LNCAP (cell line): ENCODE measurements at regions not wholly inside any gene's neighbourhood (a gene's known extent, or its start where the extent isn't known, plus 50 kb on each side); places are given as distances from the start of the nearest gene placed in this dataset.

Source experiments
- CTCF ChIP-seq: fragments of 450-650 bp; IDR thresholded peaks from 2 replicates; pipeline ENCODE4 v1.5.1; 2017; ENCODE audit warnings: mild to moderate bottlenecking

GRCh38 chr10:128431083-128431482, 304.9 kb upstream of the MKI67 start:
- no peak for TF ChIP-seq CTCF

- TF ChIP-seq CTCF = no peak
Observed at GRCh38 chr10:128431506-128431905, 305.3 kb upstream of the MKI67 start.

GRCh38 chr10:128432011-128432410, 305.8 kb upstream of the MKI67 start:
- TF ChIP-seq CTCF = no peak

GRCh38 chr10:128432423-128432822, 306.2 kb upstream of the MKI67 start:
- no peak for TF ChIP-seq CTCF

GRCh38 chr10:128435811-128436210, 309.6 kb upstream of the MKI67 start:
- TF ChIP-seq CTCF = no peak

- no peak for TF ChIP-seq CTCF
Observed at GRCh38 chr10:128437786-128438345, 311.6 kb upstream of the MKI67 start.

GRCh38 chr10:128438417-128439063, 312.3 kb upstream of the MKI67 start:
- no peak for TF ChIP-seq CTCF
